ENCODE measurements at regions not wholly inside any gene's neighbourhood (a gene's known extent, or its start where the extent isn't known, plus 50 kb on each side); places are given as distances from the start of the nearest gene placed in this dataset.
"Not testable (repeated sequence)": the region's sequence is repeated elsewhere in the genome, so short reads cannot be mapped to it uniquely, and the experiment has no call there.

DNA sequence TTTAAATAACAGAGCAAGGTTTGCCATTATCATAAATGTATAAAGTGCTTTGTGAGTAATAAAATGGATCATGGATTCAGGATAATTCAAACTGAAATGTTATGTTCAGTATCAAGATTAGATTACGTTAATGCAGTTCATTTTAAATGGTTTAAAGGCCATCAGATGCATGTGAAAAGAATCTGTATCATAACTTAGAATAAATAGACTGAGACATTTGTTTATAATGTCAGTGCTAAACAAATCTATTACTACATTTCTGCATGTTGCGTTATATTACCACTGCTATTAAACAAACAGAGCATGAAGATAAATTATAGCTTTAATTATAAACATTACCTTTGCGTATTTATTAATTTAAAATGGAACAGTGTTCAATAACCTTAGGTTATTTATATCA lies 160.2 kb downstream of the TOX3 start:
- no peak for ATAC-seq (ENCODE audit: poor library complexity)

GRCh38 chr16:52384378-52384777 lies 162.6 kb downstream of the TOX3 start:
- intact Hi-C loops (cut with DNase I): no loop called here

More for the DNA sequence above, 160.2 kb downstream of the TOX3 start:
- intact Hi-C loops (cut with DNase I): no loop called here
- no peak for DNase-seq

DNA sequence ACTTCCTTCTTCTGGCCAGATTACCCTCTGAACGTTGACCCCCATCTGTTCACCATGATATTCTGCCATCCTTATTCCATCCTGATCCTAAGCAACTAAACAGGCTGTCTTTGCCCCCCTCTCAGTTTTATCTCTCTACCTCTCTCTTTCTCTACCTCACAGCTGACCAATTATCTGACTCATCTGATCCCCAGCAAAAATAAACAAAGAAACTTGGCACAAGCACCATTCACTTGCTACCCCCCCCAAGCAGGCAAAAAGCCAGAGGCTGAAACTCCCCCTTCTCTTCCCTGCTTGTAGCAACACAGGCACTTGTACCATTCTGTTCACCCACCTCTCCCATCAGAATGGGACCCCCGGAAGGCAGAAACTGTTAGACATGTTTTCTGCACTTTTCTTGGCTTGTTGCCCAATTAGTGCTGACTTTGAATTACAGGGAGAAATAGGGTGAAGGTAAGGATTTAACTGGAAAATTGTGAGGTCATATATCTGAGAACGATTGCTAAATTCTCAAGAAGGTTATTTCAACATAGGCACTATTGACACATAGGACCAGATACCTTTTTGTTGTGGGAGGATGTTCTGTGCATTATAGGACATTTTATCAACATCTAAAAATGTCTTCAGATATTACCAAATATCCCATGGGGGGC lies 163.2 kb downstream of the TOX3 start:
- no peak for DNase-seq
- intact Hi-C loops (cut with DNase I): no loop called here
- ATAC-seq (ENCODE audit: poor library complexity): no peak

More at GRCh38 chr16:52384378-52384777, 162.6 kb downstream of the TOX3 start:
- DNase-seq: no peak
- ATAC-seq (ENCODE audit: poor library complexity): no peak

DNA sequence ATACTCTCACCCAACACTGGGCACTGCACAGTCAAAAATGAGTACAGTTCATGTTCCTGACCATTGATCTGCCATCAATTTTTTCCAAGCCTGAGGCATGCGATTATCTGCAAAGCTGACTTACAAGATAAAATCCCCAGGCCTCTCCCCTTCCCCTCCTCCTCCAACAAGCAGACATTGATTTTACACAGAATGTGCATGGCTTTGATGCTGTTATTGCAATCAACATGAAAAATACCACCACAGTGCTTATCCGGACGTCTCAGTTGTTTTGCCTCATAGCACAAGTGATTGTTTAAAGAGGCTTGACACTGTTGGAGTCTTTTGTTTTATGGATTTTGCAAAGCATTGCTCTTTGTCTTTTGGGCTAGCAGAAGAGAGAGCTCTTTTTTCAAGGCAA lies 163.8 kb downstream of the TOX3 start:
- ATAC-seq (ENCODE audit: poor library complexity) (no peak), DNase-seq (no peak)
- intact Hi-C loops (cut with DNase I): no loop called here

- ATAC-seq (ENCODE audit: poor library complexity): no peak
- intact Hi-C loops (cut with DNase I): no loop called here
- no peak for DNase-seq
Measured at GRCh38 chr16:52379551-52379950, 167.4 kb downstream of the TOX3 start.

DNA sequence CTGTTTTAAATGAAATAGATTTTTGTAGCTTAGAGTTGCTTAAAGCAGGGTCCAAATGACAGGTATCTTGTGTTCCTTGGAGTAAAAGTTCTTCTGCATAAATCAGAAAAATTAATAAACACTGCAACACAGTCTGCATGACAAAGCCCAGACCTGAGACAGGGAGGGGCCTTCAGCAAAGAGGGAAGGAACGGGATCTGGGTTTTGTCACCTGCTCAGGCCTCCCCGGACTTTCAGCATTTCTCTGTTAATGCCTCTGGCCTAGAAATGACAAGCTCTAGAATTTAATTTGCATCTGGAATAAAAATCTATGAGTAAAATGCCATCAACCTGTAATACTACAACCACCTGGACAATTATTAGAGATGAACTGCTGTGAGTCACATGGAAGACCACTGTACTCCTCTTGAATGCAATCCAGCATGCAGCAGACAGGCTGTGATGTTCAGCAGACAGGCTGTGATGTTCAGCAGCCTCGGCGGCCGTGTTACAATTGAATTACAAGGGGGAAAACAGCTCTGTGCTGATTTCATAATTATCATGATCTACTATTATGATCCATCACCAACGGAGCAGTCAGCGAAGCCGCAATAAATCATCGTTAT lies 170.2 kb downstream of the TOX3 start:
- DNase-seq (no peak), ATAC-seq (ENCODE audit: poor library complexity) (no peak)
- intact Hi-C loops (cut with DNase I): no loop called here

GRCh38 chr16:52372313-52372712 lies 174.6 kb downstream of the TOX3 start:
- intact Hi-C loops (cut with DNase I): no loop called here
- ATAC-seq (ENCODE audit: poor library complexity) (no peak), DNase-seq (no peak)

- intact Hi-C loops (cut with DNase I): no loop called here
- ATAC-seq (ENCODE audit: poor library complexity) (no peak), DNase-seq (no peak)
Measured at GRCh38 chr16:52368859-52369258, 178.1 kb downstream of the TOX3 start.

- DNase-seq: no peak
- intact Hi-C loops (cut with DNase I): no loop called here
- no peak for ATAC-seq (ENCODE audit: poor library complexity)
Measured at GRCh38 chr16:52367821-52368220, 179.1 kb downstream of the TOX3 start.

DNA sequence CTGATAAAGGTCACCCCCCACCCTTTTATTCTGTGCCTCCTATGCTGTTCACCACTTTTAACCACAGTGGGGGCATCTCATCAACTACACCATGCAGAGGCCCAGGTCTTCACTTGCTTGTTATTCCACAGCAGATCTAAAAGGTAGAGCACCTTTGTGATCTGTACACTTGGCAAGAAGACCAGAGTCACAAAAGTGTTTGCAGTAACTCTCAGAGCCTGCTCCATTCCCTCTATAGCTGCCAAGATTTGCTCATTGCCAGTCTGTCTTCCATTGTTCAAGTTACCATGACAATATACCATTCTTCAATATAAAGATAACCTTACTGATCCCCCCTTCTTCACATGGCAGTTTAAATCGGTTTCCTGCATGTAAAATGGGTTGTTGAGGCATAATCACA lies 180.0 kb downstream of the TOX3 start:
- DNase-seq (no peak), ATAC-seq (ENCODE audit: poor library complexity) (no peak)
- intact Hi-C loops (cut with DNase I): no loop called here

GRCh38 chr16:52364500-52364899 lies 182.4 kb downstream of the TOX3 start:
- ATAC-seq (ENCODE audit: poor library complexity): no peak

GRCh38 chr16:52363082-52363481 lies 183.9 kb downstream of the TOX3 start:
- ATAC-seq (ENCODE audit: poor library complexity) (no peak), DNase-seq (no peak)
- intact Hi-C loops (cut with DNase I): no loop called here

More at GRCh38 chr16:52364500-52364899, 182.4 kb downstream of the TOX3 start:
- no peak for DNase-seq
- intact Hi-C loops (cut with DNase I): no loop called here

GRCh38 chr16:52357711-52358110 lies 189.2 kb downstream of the TOX3 start:
- intact Hi-C loops (cut with DNase I): no loop called here
- DNase-seq (no peak), ATAC-seq (ENCODE audit: poor library complexity) (no peak)

DNA sequence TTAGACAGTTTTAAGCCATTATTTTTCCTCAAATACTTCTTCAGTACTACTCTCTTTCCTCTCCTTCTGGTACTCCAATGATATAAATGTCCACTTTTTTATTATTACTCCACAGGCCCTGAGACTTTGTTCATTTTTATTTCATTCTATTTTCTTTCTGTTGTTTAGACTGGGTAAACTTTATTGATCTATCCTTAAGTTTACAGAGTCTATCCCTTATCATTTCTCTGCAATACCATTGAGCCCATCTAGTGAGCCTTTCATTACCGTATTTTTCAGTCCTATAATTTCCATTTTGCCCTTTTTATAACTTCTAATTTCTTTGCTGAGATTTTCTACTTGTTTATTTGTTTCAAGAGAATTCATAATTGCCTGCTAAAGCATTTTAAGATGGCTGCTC lies 193.7 kb downstream of the TOX3 start:
- DNase-seq: no peak
- intact Hi-C loops (cut with DNase I): no loop called here
- ATAC-seq (ENCODE audit: poor library complexity): no peak

DNA sequence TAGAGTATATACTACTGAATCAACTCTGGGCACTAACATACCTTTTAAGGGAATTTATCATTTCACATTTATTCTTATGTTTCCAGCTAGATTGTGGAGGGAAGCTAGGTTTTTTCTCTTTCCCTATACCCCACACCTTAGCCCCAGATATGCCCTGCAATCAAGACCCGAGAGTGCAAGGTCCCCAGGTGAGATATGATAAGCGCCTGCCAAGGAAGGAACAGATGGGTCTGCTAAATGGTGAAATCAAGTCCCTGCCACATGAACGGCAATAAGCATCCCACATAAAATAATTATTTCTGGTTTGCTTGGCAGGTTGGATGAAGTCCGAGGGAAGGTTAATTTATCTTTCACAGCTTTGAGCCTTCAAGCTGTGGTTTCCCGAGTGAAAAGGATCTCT lies 195.5 kb downstream of the TOX3 start:
- intact Hi-C loops (cut with DNase I): no loop called here
- no peak for DNase-seq
- ATAC-seq (ENCODE audit: poor library complexity): no peak

GRCh38 chr16:52350031-52350642 lies 196.8 kb downstream of the TOX3 start:
- intact Hi-C loops (cut with DNase I): no loop called here
- ATAC-seq (ENCODE audit: poor library complexity) (no peak), DNase-seq (no peak)

DNA sequence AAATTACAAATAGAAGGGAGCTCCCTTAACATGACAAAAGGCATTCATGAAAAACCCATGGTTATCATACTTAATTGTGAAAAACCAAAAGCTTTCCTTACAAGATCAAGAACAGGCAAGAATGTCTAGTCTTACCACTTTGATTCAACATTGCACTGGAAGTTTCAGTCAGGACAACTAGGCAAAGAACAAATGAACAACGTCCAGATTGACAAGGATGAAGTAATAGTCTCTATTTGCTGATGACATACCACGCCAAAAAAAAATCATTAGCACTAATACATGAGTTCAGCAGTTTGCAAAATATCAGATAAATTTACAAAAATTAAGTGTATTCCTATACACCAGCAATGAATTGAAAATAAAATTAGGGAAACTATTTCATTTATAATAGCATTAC lies 200.2 kb downstream of the TOX3 start:
- DNase-seq: no peak
- intact Hi-C loops (cut with DNase I): no loop called here
- ATAC-seq (ENCODE audit: poor library complexity): no peak

- intact Hi-C loops (cut with DNase I); DNase-seq; ATAC-seq (ENCODE audit: poor library complexity): not testable (repeated sequence)
Measured at GRCh38 chr16:52333673-52334072, 213.3 kb downstream of the TOX3 start.

- no peak for ATAC-seq (ENCODE audit: poor library complexity)
- intact Hi-C loops (cut with DNase I): no loop called here
- DNase-seq: no peak
Measured at GRCh38 chr16:52320930-52321439, 226.0 kb downstream of the TOX3 start.
